Fibroblast of lung (primary cell): ENCODE measurements at regions not wholly inside any gene's neighbourhood (a gene's known extent, or its start where the extent isn't known, plus 50 kb on each side); places are given as distances from the start of the nearest gene placed in this dataset.

ENCODE experiments used
- DNase-seq, 2 donors: peaks; one replicate each; pipeline versions ENCODE4 v3.0.0 to v3.0.0-alpha.2; 2010; ENCODE audit warnings: low read depth in 2 of 2
- H2AFZ ChIP-seq: 2 replicates; pipeline ENCODE4 v1.5.1; 2012; ENCODE audit warnings: low read length, control low read depth, inconsistent platforms
- H3K27ac ChIP-seq: 2 replicates; pipeline ENCODE4 v1.5.1; 2011; ENCODE audit warnings: low read length, control low read depth; ENCODE audit not compliant: insufficient read depth
- H3K27me3 ChIP-seq: 2 replicates; pipeline ENCODE4 v1.5.1; 2011; ENCODE audit warnings: mild to moderate bottlenecking, low read length; ENCODE audit not compliant: control insufficient read depth, insufficient read depth
- H3K36me3 ChIP-seq: 2 replicates; pipeline ENCODE4 v1.5.1; 2011; ENCODE audit warnings: low read length; ENCODE audit not compliant: control insufficient read depth, insufficient read depth
- H3K4me1 ChIP-seq: 2 replicates; pipeline ENCODE4 v1.5.1; 2011; ENCODE audit warnings: low read length; ENCODE audit not compliant: control insufficient read depth, insufficient read depth; ENCODE audit errors: extremely low read depth
- H3K4me2 ChIP-seq: 2 replicates; pipeline ENCODE4 v1.5.1; 2011; ENCODE audit warnings: low read length, control low read depth; ENCODE audit not compliant: insufficient read depth; ENCODE audit errors: extremely low read depth
- H3K4me3 ChIP-seq, 4 experiments: fragments of 200-600 bp in 1 of 4; sonication (generic) in 1 of 4; replicated peaks in 1 of 4; 2 replicates each; pipeline ENCODE4 v1.5.1; 2011 to 2016; ENCODE audit warnings: low read length in 4 of 4, low read depth in 3 of 4, mild to moderate bottlenecking in 3 of 4, control low read depth in 2 of 4, inconsistent platforms in 1 of 4, mixed read lengths in 1 of 4; ENCODE audit not compliant: insufficient read depth in 1 of 4; ENCODE audit errors: control extremely low read depth in 1 of 4
- H3K79me2 ChIP-seq: 2 replicates; pipeline ENCODE4 v1.5.1; 2012; ENCODE audit warnings: mild to moderate bottlenecking, low read length, inconsistent platforms; ENCODE audit not compliant: control insufficient read depth, insufficient read depth
- H3K9ac ChIP-seq: 2 replicates; pipeline ENCODE4 v1.5.1; 2011; ENCODE audit warnings: mild to moderate bottlenecking, low read length, control low read depth; ENCODE audit not compliant: insufficient read depth
- H3K9me3 ChIP-seq: 2 replicates; pipeline ENCODE4 v1.5.1; 2012; ENCODE audit warnings: low read depth, low read length; ENCODE audit not compliant: control insufficient read depth, insufficient read depth
- H4K20me1 ChIP-seq: 2 replicates; pipeline ENCODE4 v1.5.1; 2011; ENCODE audit warnings: low read length; ENCODE audit not compliant: control insufficient read depth, insufficient read depth; ENCODE audit errors: extremely low read depth
- EZH2 ChIP-seq: IDR thresholded peaks from 2 replicates; pipeline ENCODE4 v1.5.1; 2012; ENCODE audit warnings: low read length, control low read depth, mild to moderate bottlenecking; ENCODE audit errors: missing control alignments
- TF ChIP-seq, protein P1 (sequence below), 2 donors: IDR thresholded peaks in 1 of 2; conservative IDR thresholded peaks in 1 of 2; 1 replicate in 1 of 2; 2 replicates in 1 of 2; pipeline ENCODE4 v1.5.1; 2011 to 2012; ENCODE audit warnings: low read length in 2 of 2, control low read depth in 1 of 2, inconsistent platforms in 1 of 2, low read depth in 1 of 2, mild to moderate bottlenecking in 1 of 2

DNA sequence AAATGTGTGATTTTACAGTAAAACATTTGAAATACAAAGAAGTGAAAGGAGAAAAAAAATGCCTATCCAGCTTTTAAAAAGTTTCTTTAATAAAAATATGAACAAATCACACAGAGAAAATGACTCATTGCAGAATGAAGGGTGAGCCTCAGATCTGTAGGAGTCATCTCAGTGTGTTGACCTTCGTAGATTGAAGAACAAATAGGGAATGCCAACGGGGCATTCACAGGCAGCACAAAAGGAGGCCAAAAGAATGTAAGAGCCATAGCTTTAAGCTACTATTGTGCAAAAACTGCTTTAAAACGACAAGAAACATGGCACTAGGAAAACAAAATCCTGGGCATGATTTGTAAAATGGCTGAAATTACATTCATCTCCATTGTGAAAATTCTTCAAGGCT, 782.7 kb upstream of the CELF2 start:
- H3K4me2 ChIP-seq: no peak overlapping the region
- H3K79me2 ChIP-seq: no peaks in the 10 kb centered on the region
- H3K27me3 ChIP-seq: no peaks in the 10 kb centered on the region
- H4K20me1 ChIP-seq: no peaks in the 10 kb centered on the region
- TF ChIP-seq, protein P1, sequence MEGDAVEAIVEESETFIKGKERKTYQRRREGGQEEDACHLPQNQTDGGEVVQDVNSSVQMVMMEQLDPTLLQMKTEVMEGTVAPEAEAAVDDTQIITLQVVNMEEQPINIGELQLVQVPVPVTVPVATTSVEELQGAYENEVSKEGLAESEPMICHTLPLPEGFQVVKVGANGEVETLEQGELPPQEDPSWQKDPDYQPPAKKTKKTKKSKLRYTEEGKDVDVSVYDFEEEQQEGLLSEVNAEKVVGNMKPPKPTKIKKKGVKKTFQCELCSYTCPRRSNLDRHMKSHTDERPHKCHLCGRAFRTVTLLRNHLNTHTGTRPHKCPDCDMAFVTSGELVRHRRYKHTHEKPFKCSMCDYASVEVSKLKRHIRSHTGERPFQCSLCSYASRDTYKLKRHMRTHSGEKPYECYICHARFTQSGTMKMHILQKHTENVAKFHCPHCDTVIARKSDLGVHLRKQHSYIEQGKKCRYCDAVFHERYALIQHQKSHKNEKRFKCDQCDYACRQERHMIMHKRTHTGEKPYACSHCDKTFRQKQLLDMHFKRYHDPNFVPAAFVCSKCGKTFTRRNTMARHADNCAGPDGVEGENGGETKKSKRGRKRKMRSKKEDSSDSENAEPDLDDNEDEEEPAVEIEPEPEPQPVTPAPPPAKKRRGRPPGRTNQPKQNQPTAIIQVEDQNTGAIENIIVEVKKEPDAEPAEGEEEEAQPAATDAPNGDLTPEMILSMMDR (conservative IDR thresholded peaks at IDR 0.05 in 1 of 2, IDR thresholded peaks at IDR 0.05 in 1 of 2; ENCODE audit: low read depth in 1 of 2, low read length in 2 of 2): no peak
- no peak for TF ChIP-seq EZH2
- H3K9me3 ChIP-seq: no peaks in the 10 kb centered on the region
- no peak overlapping the region for H2AFZ ChIP-seq
- no peaks in the 10 kb centered on the region for H3K4me1 ChIP-seq
- peak in 1 of 2 donors; percentile 2 for DNase-seq
- H3K4me3 ChIP-seq: no peak overlapping the region
- no peak overlapping the region for H3K9ac ChIP-seq
- H3K36me3 ChIP-seq: no peaks in the 10 kb centered on the region
- H3K27ac ChIP-seq: no peak overlapping the region

DNA sequence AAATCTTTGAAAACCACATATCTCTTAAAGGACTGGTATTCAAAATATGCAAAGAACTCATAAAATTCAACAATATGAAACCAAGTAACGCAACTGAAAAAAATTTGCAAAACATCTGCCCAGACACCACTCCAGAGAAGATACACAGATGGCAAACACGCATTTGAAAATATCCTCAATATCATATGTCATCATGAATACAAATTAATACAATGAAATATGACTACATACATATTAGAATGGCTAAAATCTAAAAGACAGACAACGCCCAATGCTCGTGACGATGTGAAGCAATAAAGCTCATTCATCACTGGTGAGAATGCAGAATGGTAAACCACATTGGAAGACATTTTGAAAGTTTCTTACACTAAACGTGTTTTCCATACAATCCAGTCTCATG, 770.1 kb upstream of the CELF2 start:
- no peak overlapping the region for H3K4me3 ChIP-seq
- no peaks in the 10 kb centered on the region for H3K9me3 ChIP-seq
- DNase-seq: no peak
- no peak overlapping the region for H3K27ac ChIP-seq
- H3K36me3 ChIP-seq: no peaks in the 10 kb centered on the region
- H4K20me1 ChIP-seq: no peaks in the 10 kb centered on the region
- no peak overlapping the region for H3K4me2 ChIP-seq
- H3K27me3 ChIP-seq: no peaks in the 10 kb centered on the region
- H3K4me1 ChIP-seq: no peaks in the 10 kb centered on the region
- no peak overlapping the region for H2AFZ ChIP-seq
- H3K79me2 ChIP-seq: no peaks in the 10 kb centered on the region
- no peak for TF ChIP-seq EZH2
- TF ChIP-seq, protein P1 (conservative IDR thresholded peaks at IDR 0.05 in 1 of 2, IDR thresholded peaks at IDR 0.05 in 1 of 2; ENCODE audit: low read depth in 1 of 2, low read length in 2 of 2): no peak
- H3K9ac ChIP-seq: no peak overlapping the region

DNA sequence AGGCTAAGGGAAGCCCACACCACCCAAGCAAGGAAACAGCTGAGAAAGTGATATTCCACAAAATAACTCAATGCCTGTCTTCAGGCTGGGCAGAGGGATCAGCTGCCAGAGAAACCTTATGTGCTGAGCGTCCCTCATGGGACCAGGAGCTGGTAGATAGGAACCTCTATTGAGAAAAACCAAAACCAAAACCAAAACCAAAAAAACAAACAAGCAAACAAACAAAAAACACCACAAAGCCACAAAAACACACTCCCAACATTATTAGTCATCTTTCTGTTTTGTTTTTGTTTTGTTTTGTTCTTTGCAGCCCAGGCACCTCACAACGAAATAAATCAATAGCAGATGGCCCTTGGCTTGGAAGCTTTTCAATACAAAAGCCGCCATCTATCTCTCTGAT, 760.8 kb upstream of the CELF2 start:
- H3K27me3 ChIP-seq: no peaks in the 10 kb centered on the region
- no peak overlapping the region for H2AFZ ChIP-seq
- no peak overlapping the region for H3K4me3 ChIP-seq
- H3K4me1 ChIP-seq: no peaks in the 10 kb centered on the region
- no peaks in the 10 kb centered on the region for H3K79me2 ChIP-seq
- H3K9ac ChIP-seq: no peak overlapping the region
- H3K9me3 ChIP-seq: no peaks in the 10 kb centered on the region
- H3K27ac ChIP-seq: no peak overlapping the region
- H4K20me1 ChIP-seq: no peaks in the 10 kb centered on the region
- no peak for DNase-seq
- no peaks in the 10 kb centered on the region for H3K36me3 ChIP-seq
- no peak for TF ChIP-seq EZH2
- TF ChIP-seq, protein P1 (conservative IDR thresholded peaks at IDR 0.05 in 1 of 2, IDR thresholded peaks at IDR 0.05 in 1 of 2; ENCODE audit: low read depth in 1 of 2, low read length in 2 of 2): no peak
- H3K4me2 ChIP-seq: no peak overlapping the region
